ENCODE measurements at regions not wholly inside any gene's neighbourhood (a gene's known extent, or its start where the extent isn't known, plus 50 kb on each side); places are given as distances from the start of the nearest gene placed in this dataset.
"Not testable (repeated sequence)": the region's sequence is repeated elsewhere in the genome, so short reads cannot be mapped to it uniquely, and the experiment has no call there.

DNA sequence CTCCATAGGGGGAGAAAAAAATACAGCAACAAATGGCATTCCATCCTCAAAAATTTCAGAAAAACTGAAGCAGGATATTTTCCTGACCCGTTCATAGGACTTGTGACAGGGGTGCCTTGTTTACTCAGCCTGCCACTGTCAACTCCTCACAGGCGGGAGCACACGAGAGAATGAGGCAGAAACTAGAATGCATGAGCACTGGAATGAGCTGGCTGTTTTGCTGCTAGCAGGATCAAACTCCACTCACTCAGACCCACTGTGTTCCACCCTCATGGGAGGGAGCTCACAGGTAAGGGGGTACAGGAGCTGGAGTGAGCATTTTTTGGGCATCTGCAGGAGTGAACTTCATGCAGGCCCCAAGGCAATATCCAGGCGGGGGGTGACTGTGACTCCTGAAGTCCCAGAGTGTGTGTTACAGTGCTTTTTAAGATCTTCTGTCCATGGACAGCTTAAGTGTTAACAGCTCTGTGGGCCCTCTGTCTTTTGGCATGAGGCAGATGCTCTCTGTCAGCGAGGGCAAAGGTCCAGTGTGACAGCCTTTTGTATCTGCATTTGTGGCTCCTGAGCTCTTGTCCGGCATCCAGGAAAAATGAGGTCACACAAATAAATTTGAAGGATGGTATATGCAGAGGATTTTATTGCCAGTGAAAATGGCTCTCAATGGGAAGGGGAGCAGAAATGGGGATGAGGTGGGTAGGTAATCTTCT, 905.7 kb upstream of the TENM4 start:
- no peak for DNase-seq (ENCODE audit: low spot score)

DNA sequence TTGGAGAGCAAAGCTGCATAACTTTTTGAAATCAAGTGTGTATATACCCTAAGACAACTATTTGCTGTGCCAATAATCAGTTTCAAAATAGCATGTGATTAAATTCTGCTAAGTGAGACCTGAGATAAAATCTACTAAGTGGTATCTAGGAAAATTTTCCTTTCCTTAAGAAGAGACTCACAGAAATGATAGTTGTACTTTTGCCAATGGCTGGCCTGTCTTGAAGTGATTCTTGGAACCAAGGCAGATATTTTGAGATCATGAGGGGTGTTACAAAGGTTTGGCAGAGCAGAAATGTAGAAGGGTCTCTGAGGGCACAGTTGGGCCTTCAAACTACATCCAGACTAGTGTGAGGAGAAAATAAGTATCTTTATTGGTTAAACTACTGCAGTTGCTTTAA, 902.6 kb upstream of the TENM4 start:
- DNase-seq (ENCODE audit: low spot score): no peak

DNA sequence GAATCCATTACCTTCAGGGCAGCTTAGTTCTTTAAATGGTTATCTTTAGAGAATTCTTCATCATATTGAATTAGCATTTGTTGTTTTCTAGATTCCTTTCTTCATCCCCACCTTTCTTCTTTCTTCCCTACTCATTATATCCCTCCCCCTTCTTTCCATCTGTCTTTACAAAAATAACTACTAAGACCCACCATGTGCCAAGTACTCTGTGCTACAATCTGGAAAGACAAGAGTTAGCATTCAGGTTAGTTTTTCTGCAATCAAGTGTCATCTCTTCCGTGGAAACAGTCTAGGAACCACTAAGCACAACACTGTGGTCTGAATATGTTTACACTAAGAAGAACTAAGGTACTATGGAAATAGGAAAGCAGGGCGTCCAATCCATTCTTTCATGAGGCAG, 897.4 kb upstream of the TENM4 start:
- DNase-seq (ENCODE audit: low spot score): no peak

DNA sequence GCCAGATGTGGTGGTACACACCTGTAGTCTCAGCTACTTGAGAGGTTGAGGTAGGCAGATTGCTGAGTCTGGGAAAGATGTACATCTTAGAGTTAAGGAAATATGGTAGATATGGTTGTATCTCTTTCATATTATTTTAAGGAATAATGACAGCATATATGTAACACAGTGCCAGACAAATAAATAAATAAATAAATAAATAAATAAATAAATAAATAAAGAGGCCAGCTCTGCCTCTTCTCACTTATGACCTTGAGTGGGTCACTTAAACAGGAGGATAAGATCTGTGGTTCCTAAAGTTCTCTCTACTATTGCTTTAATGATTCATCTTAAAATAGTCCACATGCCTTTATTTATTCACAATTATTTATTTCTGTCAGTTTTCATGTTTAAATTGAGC, 890.9 kb upstream of the TENM4 start:
- no peak for DNase-seq (ENCODE audit: low spot score)

DNA sequence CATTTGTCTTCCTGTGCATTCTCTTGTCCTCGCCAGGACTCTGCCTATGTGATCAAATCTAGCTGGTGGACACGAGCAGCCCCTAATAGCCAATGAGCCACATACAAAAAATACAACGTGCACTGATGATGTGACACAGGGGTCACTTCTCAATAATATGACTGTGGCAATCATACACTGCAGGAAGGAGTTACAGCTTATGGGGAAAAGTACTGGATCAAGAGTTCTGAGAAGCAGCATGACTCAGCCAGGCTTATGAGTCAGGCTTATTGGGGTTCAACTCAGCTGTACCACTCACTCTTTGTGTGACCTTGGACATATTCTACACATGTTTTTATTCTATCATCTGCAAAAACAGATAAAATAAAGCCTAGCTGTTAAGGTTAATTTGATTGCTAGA, 889.4 kb upstream of the TENM4 start:
- no peak for DNase-seq (ENCODE audit: low spot score)

DNA sequence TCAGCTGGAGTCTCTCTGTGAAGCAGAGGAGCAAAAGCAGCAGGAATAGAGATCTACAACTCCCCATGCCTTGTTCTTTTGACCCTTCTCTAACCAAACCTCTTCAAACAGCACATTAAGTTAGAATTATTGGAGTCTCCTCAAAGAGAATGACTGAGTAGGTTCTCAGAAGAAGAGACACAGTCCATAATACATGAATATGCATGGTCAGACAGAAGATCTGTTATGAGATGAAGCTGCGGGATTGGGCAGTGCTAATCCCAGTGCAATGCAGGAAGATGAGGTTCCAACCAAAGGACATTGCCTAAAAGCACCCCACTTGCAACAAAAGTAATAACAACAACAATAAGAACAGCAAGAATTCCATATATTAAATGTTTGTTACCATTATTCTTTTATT, 887.9 kb upstream of the TENM4 start:
- DNase-seq (ENCODE audit: low spot score): no peak

DNA sequence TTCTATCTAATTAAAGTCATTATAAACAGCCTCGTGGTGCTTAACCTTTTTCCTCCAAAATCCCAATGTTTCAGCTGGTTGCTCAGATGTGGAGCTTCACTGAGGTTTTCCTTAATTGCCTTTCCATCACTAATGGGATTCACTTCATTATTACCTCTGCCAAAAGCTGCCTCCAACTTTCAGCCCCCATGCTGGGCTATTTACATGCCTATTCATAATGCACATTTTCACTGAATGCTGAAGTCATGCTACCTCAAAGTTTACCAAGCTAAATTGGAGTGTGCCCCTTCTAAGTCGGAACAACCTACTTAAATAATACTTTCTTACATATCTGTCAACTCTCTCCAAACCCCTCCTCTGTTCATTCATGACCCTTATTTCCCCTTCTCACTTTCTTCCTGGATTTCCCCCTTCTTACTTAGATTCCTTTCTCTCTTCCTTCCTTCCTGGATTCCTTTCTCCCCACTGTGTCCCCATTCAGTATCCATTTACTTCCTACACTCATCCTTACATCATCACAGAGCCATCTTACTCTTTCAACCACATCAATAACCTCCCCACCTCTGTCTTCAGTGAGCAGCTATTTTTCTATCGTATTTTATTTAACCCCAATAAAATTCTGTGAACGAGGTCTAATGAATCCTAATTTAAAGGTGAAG, 887.3 kb upstream of the TENM4 start:
- DNase-seq (ENCODE audit: low spot score): no peak

DNA sequence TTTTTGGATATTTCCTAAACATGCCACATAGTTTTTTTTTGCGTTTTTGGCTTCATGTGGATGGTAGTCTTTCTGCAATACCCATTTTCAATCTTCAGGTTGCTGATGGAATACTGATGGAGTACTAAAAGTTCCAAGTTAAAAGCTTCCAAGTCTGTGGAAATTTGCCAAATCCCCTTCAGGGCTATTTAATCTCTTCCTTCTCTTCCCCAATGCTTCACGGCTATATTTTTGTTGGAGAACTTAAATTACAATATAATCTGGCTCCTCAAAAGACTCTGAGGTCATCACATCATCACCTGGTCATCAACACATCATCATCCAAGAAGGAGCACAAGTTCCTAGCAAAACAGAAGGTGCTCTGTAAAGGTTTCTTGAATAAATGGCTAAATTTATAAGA, 881.0 kb upstream of the TENM4 start:
- DNase-seq (ENCODE audit: low spot score): no peak

DNA sequence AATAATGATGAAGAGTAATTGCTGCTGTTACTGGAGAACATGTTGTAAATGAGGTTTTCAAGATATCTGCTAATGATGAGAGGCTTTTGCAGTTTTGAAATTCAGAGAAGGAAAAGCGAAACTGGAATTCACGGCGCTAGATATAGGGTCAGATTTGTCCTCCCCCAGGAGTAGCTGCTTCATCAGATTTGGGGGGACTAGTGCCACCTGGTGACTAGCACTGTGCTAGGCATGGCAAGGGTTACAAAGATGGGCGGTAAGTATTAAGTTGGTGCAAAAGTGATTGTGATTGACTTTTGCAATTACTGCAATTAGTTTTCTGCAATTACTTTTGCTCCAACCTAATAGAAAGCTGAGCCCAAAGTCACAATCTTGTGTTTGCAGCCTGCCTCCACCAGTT, 879.9 kb upstream of the TENM4 start:
- DNase-seq (ENCODE audit: low spot score): no peak

GRCh38 chr11:80320226-80320625, 879.4 kb upstream of the TENM4 start:
- DNase-seq (ENCODE audit: low spot score): no peak

DNA sequence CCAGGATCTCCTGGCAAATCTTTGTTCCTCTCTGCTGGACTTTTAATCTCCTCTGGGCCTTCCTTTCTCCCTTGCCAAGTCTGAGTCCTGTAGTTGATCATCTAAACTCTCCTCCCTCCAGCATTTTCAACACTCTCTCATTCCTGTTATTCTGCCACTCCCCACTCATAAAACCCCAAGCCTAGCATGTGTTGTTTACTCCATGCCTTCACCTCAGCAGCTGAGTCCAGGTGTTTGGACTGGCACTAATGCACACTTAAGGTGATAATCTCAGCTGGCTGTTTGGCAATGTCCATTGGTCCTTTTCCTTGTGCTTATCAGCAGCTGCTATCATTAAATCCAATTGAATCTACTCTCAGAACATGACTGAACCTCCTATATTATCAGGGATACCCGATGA, 876.8 kb upstream of the TENM4 start:
- no peak for DNase-seq (ENCODE audit: low spot score)

- no peak for DNase-seq (ENCODE audit: low spot score)
These were observed 874.4 kb upstream of the TENM4 start for GRCh38 chr11:80315200-80315599.

GRCh38 chr11:80309301-80309700, 868.5 kb upstream of the TENM4 start:
- DNase-seq (ENCODE audit: low spot score): no peak

GRCh38 chr11:80307676-80308075, 866.8 kb upstream of the TENM4 start:
- DNase-seq (ENCODE audit: low spot score): no peak

GRCh38 chr11:80297858-80298632, 857.2 kb upstream of the TENM4 start:
- DNase-seq (ENCODE audit: low spot score): no peak

GRCh38 chr11:80293293-80293692, 852.5 kb upstream of the TENM4 start:
- no peak for DNase-seq (ENCODE audit: low spot score)

- DNase-seq (ENCODE audit: low spot score): no peak
These were observed 844.3 kb upstream of the TENM4 start for GRCh38 chr11:80284946-80285785.

- DNase-seq (ENCODE audit: low spot score): no peak
These were observed 841.8 kb upstream of the TENM4 start for GRCh38 chr11:80282643-80283042.

GRCh38 chr11:80281194-80281593, 840.4 kb upstream of the TENM4 start:
- DNase-seq (ENCODE audit: low spot score): no peak

GRCh38 chr11:80280737-80281136, 839.9 kb upstream of the TENM4 start:
- no peak for DNase-seq (ENCODE audit: low spot score)

DNA sequence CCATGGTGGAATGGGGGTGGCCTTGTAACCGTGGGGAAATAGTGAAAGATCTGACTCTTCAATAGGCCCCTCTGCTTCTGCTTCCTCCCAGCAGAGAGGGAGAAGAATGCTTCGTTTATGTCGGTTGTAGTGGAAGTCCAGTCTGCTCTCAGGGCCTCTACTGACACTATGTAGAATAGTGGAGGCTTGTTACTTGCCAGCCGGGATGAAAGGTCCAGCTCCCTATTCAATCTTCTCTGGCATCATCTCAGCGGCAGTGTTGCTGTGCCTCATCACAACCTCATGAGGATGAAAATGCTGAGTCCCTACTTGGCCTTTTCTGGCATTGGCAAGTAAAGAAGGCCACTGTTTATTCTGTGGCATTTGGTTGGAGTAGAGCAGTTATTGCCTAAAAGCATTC, 820.9 kb upstream of the TENM4 start:
- DNase-seq (ENCODE audit: low spot score): no peak

- DNase-seq (ENCODE audit: low spot score): not testable (repeated sequence)
These were observed 816.6 kb upstream of the TENM4 start for GRCh38 chr11:80257319-80258015.
